Osteoblast (primary cell): ENCODE measurements at regions not wholly inside any gene's neighbourhood (a gene's known extent, or its start where the extent isn't known, plus 50 kb on each side); places are given as distances from the start of the nearest gene placed in this dataset.

Source experiments
- DNase-seq: peaks from one replicate; pipeline ENCODE4 v3.0.0; 2011; ENCODE audit warnings: low spot score, mixed read lengths; ENCODE audit not compliant: insufficient read length; ENCODE audit errors: missing footprints
- H2AFZ ChIP-seq: 2 replicates; pipeline ENCODE4 v1.6.0; 2011; ENCODE audit warnings: mild to moderate bottlenecking, low read length
- H3K27ac ChIP-seq: 2 replicates; pipeline ENCODE4 v1.5.1; 2011; ENCODE audit warnings: mild to moderate bottlenecking, low read depth, low read length, moderate library complexity
- H3K27me3 ChIP-seq: 2 replicates; pipeline ENCODE4 v1.6.0; 2012; ENCODE audit warnings: mild to moderate bottlenecking, control low read depth, inconsistent platforms, low read length, moderate library complexity; ENCODE audit not compliant: insufficient read depth
- H3K36me3 ChIP-seq: 2 replicates; pipeline ENCODE4 v1.5.1; 2011; ENCODE audit warnings: mild to moderate bottlenecking, low read length, control low read depth, moderate library complexity; ENCODE audit not compliant: insufficient read depth
- H3K4me1 ChIP-seq: 2 replicates; pipeline ENCODE4 v1.5.1; 2011; ENCODE audit warnings: mild to moderate bottlenecking, low read length, control low read depth, moderate library complexity; ENCODE audit not compliant: insufficient read depth
- H3K4me2 ChIP-seq: 2 replicates; pipeline ENCODE4 v1.6.0; 2011; ENCODE audit warnings: mild to moderate bottlenecking, low read length; ENCODE audit not compliant: insufficient read depth
- H3K4me3 ChIP-seq: fragments of 200-600 bp; sonication (generic); 3 replicates; pipeline ENCODE4 v1.5.1; 2012; ENCODE audit warnings: mild to moderate bottlenecking, low read length, inconsistent platforms; ENCODE audit not compliant: insufficient read depth
- H3K79me2 ChIP-seq: 2 replicates; pipeline ENCODE4 v1.6.0; 2012; ENCODE audit warnings: mild to moderate bottlenecking, low read length, control low read depth, inconsistent platforms; ENCODE audit not compliant: insufficient read depth
- H3K9me3 ChIP-seq: 2 replicates; pipeline ENCODE4 v1.5.1; 2011; ENCODE audit warnings: low read depth, low read length, control low read depth
- H4K20me1 ChIP-seq: 2 replicates; pipeline ENCODE4 v1.6.0; 2012; ENCODE audit warnings: mild to moderate bottlenecking, low read length, control low read depth; ENCODE audit not compliant: insufficient read depth
- CTCF ChIP-seq: IDR thresholded peaks from 2 replicates; pipeline ENCODE4 v1.5.1; 2011; ENCODE audit warnings: mild to moderate bottlenecking, low read depth, low read length, moderate library complexity; ENCODE audit errors: extremely low read depth

GRCh38 chr6:40961831-40962230, 77.2 kb downstream of the UNC5CL start:
- Histone ChIP-seq H3K4me1 (peaks cover 17% of the 10 kb centered on the region), H3K4me3 (no peak overlapping the region), H3K9me3 (no peaks in the 10 kb centered on the region), H4K20me1 (no peaks in the 10 kb centered on the region), H3K36me3 (no peaks in the 10 kb centered on the region), H2AFZ (no peak overlapping the region), H3K79me2 (no peaks in the 10 kb centered on the region), H3K27ac (no peak overlapping the region), H3K4me2 (no peak overlapping the region), H3K27me3 (no peaks in the 10 kb centered on the region)
- no peak for TF ChIP-seq CTCF
- DNase-seq: no peak

GRCh38 chr6:40960742-40961430, 78.1 kb downstream of the UNC5CL start:
- Histone ChIP-seq H3K79me2 (no peaks in the 10 kb centered on the region), H3K4me2 (no peak overlapping the region), H3K4me3 (no peak overlapping the region), H4K20me1 (no peaks in the 10 kb centered on the region), H3K36me3 (no peaks in the 10 kb centered on the region), H3K27me3 (no peaks in the 10 kb centered on the region), H3K4me1 (peaks cover 17% of the 10 kb centered on the region), H3K27ac (no peak overlapping the region), H3K9me3 (no peaks in the 10 kb centered on the region), H2AFZ (no peak overlapping the region)
- no peak for DNase-seq
- no peak for TF ChIP-seq CTCF

- Histone ChIP-seq H3K27me3 (no peaks in the 10 kb centered on the region), H3K79me2 (no peaks in the 10 kb centered on the region), H3K4me2 (no peak overlapping the region), H3K9me3 (no peaks in the 10 kb centered on the region), H2AFZ (no peak overlapping the region), H3K36me3 (no peaks in the 10 kb centered on the region), H3K4me1 (peaks cover 17% of the 10 kb centered on the region), H3K4me3 (no peak overlapping the region), H3K27ac (no peak overlapping the region), H4K20me1 (no peaks in the 10 kb centered on the region)
- TF ChIP-seq CTCF: no peak
- no peak for DNase-seq
These were observed 79.2 kb downstream of the UNC5CL start for GRCh38 chr6:40959781-40960327.

GRCh38 chr6:40958738-40959137, 80.3 kb downstream of the UNC5CL start:
- H3K79me2 ChIP-seq: no peaks in the 10 kb centered on the region
- H2AFZ ChIP-seq: no peak overlapping the region
- TF ChIP-seq CTCF: no peak
- DNase-seq: no peak
- no peaks in the 10 kb centered on the region for H4K20me1 ChIP-seq
- H3K36me3 ChIP-seq: no peaks in the 10 kb centered on the region
- no peak overlapping the region for H3K4me3 ChIP-seq
- no peak overlapping the region for H3K4me2 ChIP-seq
- H3K4me1 ChIP-seq: peaks cover 17% of the 10 kb centered on the region
- H3K9me3 ChIP-seq: no peaks in the 10 kb centered on the region
- peak overlapping the region; percentile 35 for H3K27ac ChIP-seq
- no peaks in the 10 kb centered on the region for H3K27me3 ChIP-seq
